Superior temporal gyrus (tissue), 1 donor: ENCODE measurements at regions not wholly inside any gene's neighbourhood (a gene's known extent, or its start where the extent isn't known, plus 50 kb on each side); places are given as distances from the start of the nearest gene placed in this dataset.
A peak's percentile ranks its signal among the peaks of the same experiment; 100 is the strongest.
"Not testable (repeated sequence)": the region's sequence is repeated elsewhere in the genome, so short reads cannot be mapped to it uniquely, and the experiment has no call there.

Experiments
- DNase-seq: peaks from one replicate; pipeline ENCODE4 v3.0.0-alpha.2; 2016; ENCODE audit errors: extremely low spot score

DNA sequence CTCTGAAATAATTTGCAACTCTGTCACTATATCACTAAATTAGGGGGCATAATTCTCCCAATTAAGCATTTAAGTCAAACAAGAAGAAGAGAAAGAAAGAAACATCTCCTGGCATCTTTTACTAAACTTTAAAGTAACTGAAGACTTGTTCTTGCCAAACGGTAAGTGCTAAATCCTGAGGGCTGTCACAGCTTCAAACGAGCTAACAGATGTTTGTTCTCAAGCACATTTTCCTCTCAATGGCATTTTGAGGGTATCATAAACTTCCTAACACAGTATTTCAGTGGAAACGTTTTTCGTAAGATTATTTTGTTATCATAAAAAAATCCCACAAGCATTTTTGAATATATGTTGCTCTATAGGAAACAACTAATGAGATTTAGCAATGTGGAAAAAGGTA, 169.5 kb upstream of the TAS2R1 start:
- no peak for DNase-seq

DNA sequence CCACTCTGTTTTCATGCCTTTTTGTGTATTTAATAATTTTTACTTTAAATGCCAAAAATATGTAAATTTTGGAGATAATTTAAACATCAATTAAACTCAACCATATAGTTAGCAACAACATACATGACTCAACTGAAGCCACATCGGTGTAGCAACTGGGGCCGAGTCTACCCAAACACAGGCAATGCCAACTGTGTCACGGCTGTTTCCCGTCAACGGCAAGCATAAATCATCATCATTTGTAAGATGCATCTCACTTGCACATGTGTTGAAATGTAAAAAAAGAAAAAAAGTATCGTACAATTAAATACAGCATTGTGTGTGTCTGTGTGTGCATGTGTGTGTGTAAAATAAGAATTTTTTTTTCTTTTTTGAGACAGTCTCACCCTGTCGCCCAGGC, 160.1 kb upstream of the TAS2R1 start:
- DNase-seq = no peak

DNA sequence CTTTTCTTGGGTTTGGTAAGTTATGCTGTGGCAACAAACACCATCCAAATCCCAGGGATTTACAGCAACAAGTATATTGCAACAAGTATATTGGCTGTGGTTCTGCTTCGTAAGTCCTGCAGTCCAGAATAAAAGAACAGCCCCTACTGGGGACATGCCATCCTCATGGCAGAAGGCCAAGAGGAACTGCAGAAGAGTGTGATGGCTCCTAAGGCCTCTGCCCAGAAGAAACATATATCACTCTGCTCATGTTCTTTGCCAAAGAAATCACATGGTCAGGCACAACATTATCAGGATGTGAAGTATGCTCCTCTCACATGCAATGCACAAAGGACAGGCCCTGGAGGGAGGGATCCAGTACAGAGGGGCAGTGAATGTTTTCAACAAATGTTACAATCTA, 159.6 kb upstream of the TAS2R1 start:
- no peak for DNase-seq

- DNase-seq = no peak
Measured at GRCh38 chr5:9787861-9788600, 157.9 kb upstream of the TAS2R1 start.

GRCh38 chr5:9786380-9787360, 156.5 kb upstream of the TAS2R1 start:
- no peak for DNase-seq

- DNase-seq = no peak
Measured at GRCh38 chr5:9785751-9786150, 155.6 kb upstream of the TAS2R1 start.

- DNase-seq = no peak
Measured at GRCh38 chr5:9784231-9784630, 154.1 kb upstream of the TAS2R1 start.

DNA sequence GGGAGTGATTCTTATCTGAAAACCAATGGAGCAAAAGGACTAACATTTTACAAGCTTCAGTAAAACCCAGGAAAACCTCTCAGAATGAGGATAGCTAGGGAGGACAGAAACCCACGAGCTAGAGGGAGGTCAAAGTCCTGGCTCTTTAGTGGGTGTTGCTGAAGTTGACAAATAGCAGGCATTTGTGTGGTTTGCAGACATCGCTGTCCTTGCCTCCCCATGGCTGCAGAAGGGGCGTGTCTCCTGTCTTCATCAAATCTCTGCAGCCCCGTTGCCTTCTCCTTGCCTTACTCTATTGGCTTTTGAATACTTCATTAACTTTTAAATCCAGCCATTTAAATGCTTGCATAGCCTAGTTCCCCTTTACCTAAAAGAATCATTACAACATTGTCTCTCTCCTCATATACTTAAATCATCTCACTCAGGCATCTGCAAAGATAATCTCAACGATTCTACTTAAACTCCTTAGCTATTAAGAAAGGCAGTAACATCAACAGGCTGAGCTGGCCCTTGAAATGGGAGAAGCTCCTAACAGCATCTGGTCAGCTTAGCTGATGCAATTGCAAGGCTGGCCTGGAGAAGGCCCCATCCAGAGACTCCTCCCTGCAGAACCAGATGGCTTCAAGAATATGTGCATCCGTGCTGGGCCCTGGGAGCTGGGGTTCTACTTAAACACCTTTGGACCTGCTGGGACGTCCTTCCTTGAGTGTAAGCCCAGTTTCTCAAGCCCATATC, 152.8 kb upstream of the TAS2R1 start:
- no peak for DNase-seq

- no peak for DNase-seq
Measured at GRCh38 chr5:9781890-9782289, 151.7 kb upstream of the TAS2R1 start.

DNA sequence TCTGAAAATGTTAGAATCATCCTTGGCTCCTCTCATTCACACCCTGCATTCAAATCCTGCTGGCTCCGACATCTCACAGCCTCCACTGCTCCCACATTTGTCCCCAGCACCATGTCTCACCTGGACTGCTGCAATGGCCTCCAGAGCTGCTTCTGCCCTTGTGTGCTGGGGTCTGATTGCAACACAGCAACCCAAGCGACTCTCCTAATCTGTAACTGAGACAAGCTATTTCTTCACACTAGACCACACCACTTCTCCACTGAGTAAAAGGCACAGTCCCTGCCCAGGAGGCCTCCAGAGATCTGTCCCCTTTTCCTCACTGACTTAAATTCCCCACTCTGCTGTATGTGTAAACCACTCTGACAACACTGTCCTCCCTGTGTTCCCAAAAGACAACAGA, 151.1 kb upstream of the TAS2R1 start:
- DNase-seq = no peak

- DNase-seq = no peak
Measured at GRCh38 chr5:9780501-9780900, 150.3 kb upstream of the TAS2R1 start.

DNA sequence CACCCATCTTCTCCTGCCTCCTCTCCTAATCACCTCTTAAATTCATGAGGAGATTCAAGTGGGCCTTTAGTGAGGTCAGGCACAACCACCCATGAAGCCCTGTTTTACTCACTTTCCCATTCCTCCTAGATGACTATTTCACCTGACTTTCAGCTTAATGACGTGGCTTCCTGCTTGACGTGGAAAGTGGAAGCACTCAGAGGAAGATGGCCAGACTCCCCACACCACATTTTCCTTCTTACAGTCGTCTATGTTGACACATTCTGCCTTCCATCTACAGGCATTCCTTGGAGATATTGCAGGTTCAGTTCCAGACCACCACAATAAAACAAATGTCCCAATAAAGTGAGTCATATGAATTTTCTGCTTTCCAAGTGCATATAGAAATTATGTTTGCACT, 146.4 kb upstream of the TAS2R1 start:
- no peak for DNase-seq

DNA sequence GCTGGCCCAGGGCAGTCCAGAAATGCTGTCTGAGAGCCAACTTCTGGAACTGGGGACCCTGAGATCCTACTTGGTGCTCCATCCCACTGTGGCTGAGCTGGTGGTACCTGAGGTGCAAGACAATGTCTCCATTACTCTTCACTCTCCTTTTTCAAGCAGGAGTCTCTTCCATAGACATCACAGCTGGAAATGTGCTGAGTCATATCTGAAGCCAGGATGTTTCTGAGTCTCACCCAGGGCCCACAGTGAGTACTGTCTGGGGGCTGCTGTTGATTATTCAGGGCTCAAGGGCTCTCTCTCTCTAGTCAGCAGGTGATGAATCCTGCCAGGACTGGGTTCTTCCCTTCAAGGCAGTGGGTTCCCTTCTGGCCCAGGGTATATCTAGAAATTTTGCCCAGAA, 145.2 kb upstream of the TAS2R1 start:
- no peak for DNase-seq

- DNase-seq = peak; percentile 35
Measured at GRCh38 chr5:9774472-9775079, 144.4 kb upstream of the TAS2R1 start.

DNA sequence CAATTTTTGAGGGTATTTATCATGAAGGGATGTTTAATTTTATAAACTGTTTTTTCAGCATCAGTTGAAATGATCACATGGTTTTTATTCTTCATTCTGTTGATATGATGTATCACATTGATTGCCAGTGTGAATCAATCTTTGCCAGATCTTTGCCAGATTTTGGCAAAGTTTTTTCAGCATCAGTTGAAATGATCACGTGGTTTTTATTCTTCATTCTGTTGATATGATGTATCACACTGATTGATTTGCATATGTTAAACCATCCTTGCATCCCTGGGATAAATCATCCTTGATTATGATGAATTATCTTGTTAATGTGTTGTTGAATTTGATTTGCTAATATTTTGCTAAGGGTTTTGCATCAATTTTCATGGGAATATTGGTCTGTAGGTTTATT, 140.9 kb upstream of the TAS2R1 start:
- DNase-seq = no peak

GRCh38 chr5:9766581-9766980, 136.4 kb upstream of the TAS2R1 start:
- no peak for DNase-seq

- peak; percentile 35 for DNase-seq
Measured at GRCh38 chr5:9765419-9766140, 135.4 kb upstream of the TAS2R1 start.

DNA sequence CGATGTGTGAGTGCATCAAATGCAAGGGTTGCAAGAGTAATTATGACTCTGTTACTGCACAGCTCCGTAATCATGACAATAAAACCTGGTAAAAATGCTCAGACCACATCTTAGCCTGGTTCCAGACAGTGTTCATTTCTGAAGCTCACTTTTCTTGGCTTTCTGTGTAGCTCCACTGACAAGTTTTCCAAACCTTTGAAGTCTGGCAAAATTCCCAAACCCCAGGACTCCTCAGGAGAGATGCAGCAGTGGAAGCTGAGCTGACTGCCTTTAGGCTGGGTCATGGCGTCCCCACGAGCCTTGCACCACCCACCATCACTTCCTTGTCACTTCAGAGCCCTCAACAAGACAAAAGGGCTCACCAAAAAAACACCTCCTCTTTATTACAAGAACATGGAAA, 131.6 kb upstream of the TAS2R1 start:
- no peak for DNase-seq

DNA sequence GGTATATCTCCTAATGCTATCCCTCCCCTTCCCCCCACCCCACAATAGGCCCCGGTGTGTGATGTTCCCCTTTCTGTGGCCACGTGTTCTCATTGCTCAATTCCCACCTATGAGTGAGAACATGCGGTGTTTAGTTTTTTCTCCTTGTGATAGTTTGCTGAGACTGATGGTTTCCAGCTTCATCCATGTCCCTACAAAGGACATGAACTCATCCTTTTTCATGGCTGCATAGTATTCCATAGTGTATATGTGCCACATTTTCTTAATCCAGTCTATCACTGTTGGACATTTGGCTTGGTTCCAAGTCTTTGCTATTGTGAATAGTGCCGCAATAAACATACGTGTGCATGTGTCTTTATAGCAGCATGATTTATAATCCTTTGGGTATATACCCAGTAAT, 122.5 kb upstream of the TAS2R1 start:
- not testable (repeated sequence) for DNase-seq

DNA sequence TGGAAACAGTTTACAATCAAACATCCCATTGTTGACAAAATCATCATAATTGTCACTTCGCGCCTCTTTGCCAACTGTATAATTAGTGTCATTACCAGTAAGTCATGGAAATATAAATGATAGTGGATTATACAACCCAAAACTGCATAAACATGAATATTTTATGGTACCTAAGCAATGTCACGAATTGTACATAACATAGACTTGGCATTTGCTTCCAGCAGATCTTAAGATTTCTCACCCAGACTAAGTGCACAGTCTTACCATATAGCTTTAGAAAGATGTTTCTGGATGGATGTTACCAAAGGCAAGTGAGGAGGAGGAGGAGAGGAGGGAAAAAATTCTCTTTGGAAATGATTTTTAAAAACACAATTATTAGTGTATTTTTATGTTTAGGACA, 113.4 kb upstream of the TAS2R1 start:
- DNase-seq = no peak

DNA sequence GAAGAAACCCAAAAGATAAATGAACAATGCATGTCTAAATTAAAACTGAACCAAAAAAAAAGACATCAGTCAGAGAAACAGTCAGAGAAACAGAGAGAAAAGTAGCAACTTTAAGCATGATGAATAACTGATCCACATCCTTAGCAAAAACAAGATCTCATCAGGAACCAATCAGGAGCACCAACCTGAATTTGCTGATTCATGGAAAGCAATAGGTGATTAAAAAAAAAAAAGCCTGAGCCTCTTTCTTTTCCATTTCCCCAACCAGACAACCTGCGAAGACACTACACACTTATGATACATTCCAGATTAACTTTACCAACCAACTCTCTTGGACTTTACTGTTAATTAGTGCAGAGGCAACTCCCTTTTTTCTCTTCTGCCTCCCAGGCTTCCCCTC, 112.7 kb upstream of the TAS2R1 start:
- DNase-seq = no peak
